ENCODE measurements at regions not wholly inside any gene's neighbourhood (a gene's known extent, or its start where the extent isn't known, plus 50 kb on each side); places are given as distances from the start of the nearest gene placed in this dataset.
A peak's percentile ranks its signal among the peaks of the same experiment; 100 is the strongest.
"Not testable (repeated sequence)": the region's sequence is repeated elsewhere in the genome, so short reads cannot be mapped to it uniquely, and the experiment has no call there.

- DNase-seq (ENCODE audit: low spot score): no peak
These were observed 189.7 kb downstream of the C7orf25 start for GRCh38 chr7:42722198-42722597.

- DNase-seq (ENCODE audit: low spot score): peak; percentile 41
These were observed 190.7 kb downstream of the C7orf25 start for GRCh38 chr7:42720991-42721796.

GRCh38 chr7:42720012-42720411 is 191.9 kb downstream of the C7orf25 start:
- no peak for DNase-seq (ENCODE audit: low spot score)

GRCh38 chr7:42718466-42718865 is 193.4 kb downstream of the C7orf25 start:
- not testable (repeated sequence) for DNase-seq (ENCODE audit: low spot score)

- DNase-seq (ENCODE audit: low spot score): no peak
These were observed 197.5 kb downstream of the C7orf25 start for GRCh38 chr7:42714356-42714755.

- no peak for DNase-seq (ENCODE audit: low spot score)
These were observed 202.6 kb downstream of the C7orf25 start for GRCh38 chr7:42709284-42709683.

- no peak for DNase-seq (ENCODE audit: low spot score)
These were observed 207.2 kb downstream of the C7orf25 start for GRCh38 chr7:42704710-42705109.

- no peak for DNase-seq (ENCODE audit: low spot score)
These were observed 209.2 kb downstream of the C7orf25 start for GRCh38 chr7:42702647-42703046.

- DNase-seq (ENCODE audit: low spot score): peak; percentile 22
These were observed 211.2 kb downstream of the C7orf25 start for GRCh38 chr7:42700406-42701327.

GRCh38 chr7:42699380-42700178 is 212.3 kb downstream of the C7orf25 start:
- DNase-seq (ENCODE audit: low spot score): no peak

- no peak for DNase-seq (ENCODE audit: low spot score)
These were observed 213.1 kb downstream of the C7orf25 start for GRCh38 chr7:42698600-42699374.

GRCh38 chr7:42694894-42695507 is 216.9 kb downstream of the C7orf25 start:
- DNase-seq (ENCODE audit: low spot score): peak; percentile 8

- no peak for DNase-seq (ENCODE audit: low spot score)
These were observed 218.1 kb downstream of the C7orf25 start for GRCh38 chr7:42693722-42694121.

- no peak for DNase-seq (ENCODE audit: low spot score)
These were observed 219.2 kb downstream of the C7orf25 start for GRCh38 chr7:42692621-42693020.

GRCh38 chr7:42690794-42691639 is 220.9 kb downstream of the C7orf25 start:
- DNase-seq (ENCODE audit: low spot score): peak; percentile 64

- DNase-seq (ENCODE audit: low spot score): no peak
These were observed 222.2 kb downstream of the C7orf25 start for GRCh38 chr7:42689626-42690025.

- no peak for DNase-seq (ENCODE audit: low spot score)
These were observed 223.9 kb downstream of the C7orf25 start for GRCh38 chr7:42688056-42688371.

- no peak for DNase-seq (ENCODE audit: low spot score)
These were observed 224.4 kb downstream of the C7orf25 start for GRCh38 chr7:42687211-42688055.

- no peak for DNase-seq (ENCODE audit: low spot score)
These were observed 225.2 kb downstream of the C7orf25 start for GRCh38 chr7:42686594-42687156.

All from AG08395 (cell line).